ENCODE measurements at regions not wholly inside any gene's neighbourhood (a gene's known extent, or its start where the extent isn't known, plus 50 kb on each side); places are given as distances from the start of the nearest gene placed in this dataset.

- DNase-seq (ENCODE audit: low spot score in 2 of 2), result no peak
- H3K27me3 ChIP-seq, result no peaks in the 10 kb centered on the region
- no peaks in the 10 kb centered on the region for H3K9me3 ChIP-seq
- no peaks in the 10 kb centered on the region for H3K36me3 ChIP-seq
- TF ChIP-seq POLR2A (IDR thresholded peaks at IDR 0.05) (no peak), POLR2AphosphoS5 (IDR thresholded peaks at IDR 0.05) (no peak), CTCF (IDR thresholded peaks at IDR 0.05) (no peak)
- intact Hi-C loops (cut with DNase I; ENCODE audit: low total_unique reads), result no loop called here
- H3K4me1 ChIP-seq, result no peaks in the 10 kb centered on the region
- no peak overlapping the region for H3K27ac ChIP-seq
- H3K4me3 ChIP-seq, result no peak overlapping the region
Measured at GRCh38 chr10:117885206-117885829, 161.4 kb downstream of the RAB11FIP2 start.

GRCh38 chr10:117886766-117887165 lies 160.0 kb downstream of the RAB11FIP2 start:
- Histone ChIP-seq H3K9me3 (no peaks in the 10 kb centered on the region), H3K27ac (no peak overlapping the region), H3K4me1 (no peaks in the 10 kb centered on the region), H3K4me3 (no peak overlapping the region), H3K27me3 (no peaks in the 10 kb centered on the region), H3K36me3 (no peaks in the 10 kb centered on the region)
- intact Hi-C loops (cut with DNase I; ENCODE audit: low total_unique reads), result no loop called here
- no peak for DNase-seq (ENCODE audit: low spot score in 2 of 2)
- TF ChIP-seq POLR2AphosphoS5 (IDR thresholded peaks at IDR 0.05) (no peak), CTCF (IDR thresholded peaks at IDR 0.05) (no peak), POLR2A (IDR thresholded peaks at IDR 0.05) (no peak)

- no peak for DNase-seq (ENCODE audit: low spot score in 2 of 2)
- H3K36me3 ChIP-seq, result no peaks in the 10 kb centered on the region
- intact Hi-C loops (cut with DNase I; ENCODE audit: low total_unique reads), result no loop called here
- no peaks in the 10 kb centered on the region for H3K9me3 ChIP-seq
- no peak overlapping the region for H3K27ac ChIP-seq
- no peaks in the 10 kb centered on the region for H3K4me1 ChIP-seq
- H3K27me3 ChIP-seq, result no peaks in the 10 kb centered on the region
- no peak overlapping the region for H3K4me3 ChIP-seq
- TF ChIP-seq POLR2A (IDR thresholded peaks at IDR 0.05) (no peak), CTCF (IDR thresholded peaks at IDR 0.05) (no peak), POLR2AphosphoS5 (IDR thresholded peaks at IDR 0.05) (no peak)
Measured at GRCh38 chr10:117889664-117890063, 157.1 kb downstream of the RAB11FIP2 start.

- H3K36me3 ChIP-seq, result no peaks in the 10 kb centered on the region
- TF ChIP-seq CTCF (IDR thresholded peaks at IDR 0.05) (no peak), POLR2AphosphoS5 (IDR thresholded peaks at IDR 0.05) (no peak), POLR2A (IDR thresholded peaks at IDR 0.05) (no peak)
- no peak overlapping the region for H3K4me3 ChIP-seq
- intact Hi-C loops (cut with DNase I; ENCODE audit: low total_unique reads), result no loop called here
- DNase-seq (ENCODE audit: low spot score in 2 of 2), result no peak
- H3K4me1 ChIP-seq, result no peaks in the 10 kb centered on the region
- H3K27ac ChIP-seq, result no peak overlapping the region
- H3K27me3 ChIP-seq, result no peaks in the 10 kb centered on the region
- H3K9me3 ChIP-seq, result no peaks in the 10 kb centered on the region
Measured at GRCh38 chr10:117892681-117893220, 154.0 kb downstream of the RAB11FIP2 start.

- H3K36me3 ChIP-seq, result no peaks in the 10 kb centered on the region
- H3K4me1 ChIP-seq, result no peaks in the 10 kb centered on the region
- H3K27ac ChIP-seq, result no peak overlapping the region
- intact Hi-C loops (cut with DNase I; ENCODE audit: low total_unique reads), result no loop called here
- TF ChIP-seq CTCF (IDR thresholded peaks at IDR 0.05), result no peak
- TF ChIP-seq POLR2A (IDR thresholded peaks at IDR 0.05), result no peak
- TF ChIP-seq POLR2AphosphoS5 (IDR thresholded peaks at IDR 0.05), result no peak
- DNase-seq (ENCODE audit: low spot score in 2 of 2), result no peak
- H3K9me3 ChIP-seq, result no peaks in the 10 kb centered on the region
- peaks cover 0 to 4% of the 10 kb centered on the region in 2 donors for H3K27me3 ChIP-seq
- H3K4me3 ChIP-seq, result no peak overlapping the region
Measured at GRCh38 chr10:117894339-117894738, 152.4 kb downstream of the RAB11FIP2 start.
